ENCODE measurements at regions not wholly inside any gene's neighbourhood (a gene's known extent, or its start where the extent isn't known, plus 50 kb on each side); places are given as distances from the start of the nearest gene placed in this dataset.

- H3K4me3 ChIP-seq (ENCODE audit: low read length): no peak overlapping the region
- no peak overlapping the region for H2AFZ ChIP-seq (ENCODE audit: low read depth, low read length)
- no peaks in the 10 kb centered on the region for H3K4me1 ChIP-seq (ENCODE audit: insufficient read depth, low read length)
- H3K27me3 ChIP-seq (ENCODE audit: insufficient read depth, low read length): no peaks in the 10 kb centered on the region
- no peaks in the 10 kb centered on the region for H3K9me3 ChIP-seq (ENCODE audit: low read length)
- H3K36me3 ChIP-seq (ENCODE audit: insufficient read depth, low read length): no peaks in the 10 kb centered on the region
These were observed 151.3 kb downstream of the BACH1 start for GRCh38 chr21:29450058-29450457.

GRCh38 chr21:29453511-29453910 is 154.8 kb downstream of the BACH1 start:
- Histone ChIP-seq H3K4me3 (ENCODE audit: low read length) (no peak overlapping the region), H3K27me3 (ENCODE audit: insufficient read depth, low read length) (no peaks in the 10 kb centered on the region), H3K4me1 (ENCODE audit: insufficient read depth, low read length) (no peaks in the 10 kb centered on the region), H3K9me3 (ENCODE audit: low read length) (no peaks in the 10 kb centered on the region), H2AFZ (ENCODE audit: low read depth, low read length) (no peak overlapping the region), H3K36me3 (ENCODE audit: insufficient read depth, low read length) (no peaks in the 10 kb centered on the region)

- H3K4me3 ChIP-seq (ENCODE audit: low read length): no peak overlapping the region
- H2AFZ ChIP-seq (ENCODE audit: low read depth, low read length): no peak overlapping the region
- H3K9me3 ChIP-seq (ENCODE audit: low read length): no peaks in the 10 kb centered on the region
- H3K4me1 ChIP-seq (ENCODE audit: insufficient read depth, low read length): no peaks in the 10 kb centered on the region
- no peaks in the 10 kb centered on the region for H3K36me3 ChIP-seq (ENCODE audit: insufficient read depth, low read length)
- H3K27me3 ChIP-seq (ENCODE audit: insufficient read depth, low read length): no peaks in the 10 kb centered on the region
These were observed 155.5 kb downstream of the BACH1 start for GRCh38 chr21:29454179-29454578.

GRCh38 chr21:29462479-29462878 is 163.8 kb downstream of the BACH1 start:
- Histone ChIP-seq H3K9me3 (ENCODE audit: low read length) (peaks cover 4% of the 10 kb centered on the region), H2AFZ (ENCODE audit: low read depth, low read length) (no peak overlapping the region)

DNA sequence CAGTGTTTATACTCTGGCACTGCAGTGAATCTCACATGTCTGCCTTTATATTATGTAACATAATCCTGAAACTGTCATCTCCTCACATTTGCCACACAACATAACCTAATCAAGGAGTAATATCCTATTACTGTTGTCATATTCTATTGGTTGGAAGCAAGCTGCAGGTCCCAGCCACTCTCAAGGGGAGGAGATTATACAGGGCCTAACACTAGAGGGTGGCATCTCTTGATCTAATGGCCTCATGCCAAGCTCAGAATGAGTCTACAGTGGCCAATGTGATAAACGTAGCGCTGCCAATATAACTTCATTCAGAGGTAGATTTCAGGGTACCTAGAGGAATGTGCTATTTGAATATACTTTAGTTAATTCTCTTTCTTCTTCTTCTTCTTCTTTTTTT is 166.8 kb downstream of the BACH1 start:
- Histone ChIP-seq H3K4me3 (ENCODE audit: low read length) (no peak overlapping the region), H3K4me1 (ENCODE audit: insufficient read depth, low read length) (no peaks in the 10 kb centered on the region), H3K36me3 (ENCODE audit: insufficient read depth, low read length) (no peaks in the 10 kb centered on the region), H2AFZ (ENCODE audit: low read depth, low read length) (no peak overlapping the region), H3K9me3 (ENCODE audit: low read length) (peaks cover 4% of the 10 kb centered on the region), H3K27me3 (ENCODE audit: insufficient read depth, low read length) (no peaks in the 10 kb centered on the region)

More at GRCh38 chr21:29462479-29462878, 163.8 kb downstream of the BACH1 start:
- no peaks in the 10 kb centered on the region for H3K27me3 ChIP-seq (ENCODE audit: insufficient read depth, low read length)
- no peaks in the 10 kb centered on the region for H3K4me1 ChIP-seq (ENCODE audit: insufficient read depth, low read length)
- H3K4me3 ChIP-seq (ENCODE audit: low read length): no peak overlapping the region
- no peaks in the 10 kb centered on the region for H3K36me3 ChIP-seq (ENCODE audit: insufficient read depth, low read length)

- Histone ChIP-seq H3K4me1 (ENCODE audit: insufficient read depth, low read length) (no peaks in the 10 kb centered on the region), H3K9me3 (ENCODE audit: low read length) (peaks cover 4% of the 10 kb centered on the region), H3K36me3 (ENCODE audit: insufficient read depth, low read length) (no peaks in the 10 kb centered on the region), H2AFZ (ENCODE audit: low read depth, low read length) (no peak overlapping the region), H3K27me3 (ENCODE audit: insufficient read depth, low read length) (no peaks in the 10 kb centered on the region), H3K4me3 (ENCODE audit: low read length) (no peak overlapping the region)
These were observed 167.8 kb downstream of the BACH1 start for GRCh38 chr21:29466532-29466931.

- no peaks in the 10 kb centered on the region for H3K9me3 ChIP-seq (ENCODE audit: low read length)
- H3K4me3 ChIP-seq (ENCODE audit: low read length): no peak overlapping the region
- no peaks in the 10 kb centered on the region for H3K36me3 ChIP-seq (ENCODE audit: insufficient read depth, low read length)
- H3K27me3 ChIP-seq (ENCODE audit: insufficient read depth, low read length): no peaks in the 10 kb centered on the region
- no peak overlapping the region for H2AFZ ChIP-seq (ENCODE audit: low read depth, low read length)
- H3K4me1 ChIP-seq (ENCODE audit: insufficient read depth, low read length): no peaks in the 10 kb centered on the region
These were observed 171.7 kb downstream of the BACH1 start for GRCh38 chr21:29470397-29470796.

- H3K4me1 ChIP-seq (ENCODE audit: insufficient read depth, low read length): peaks cover 12% of the 10 kb centered on the region
- no peak overlapping the region for H2AFZ ChIP-seq (ENCODE audit: low read depth, low read length)
- H3K27me3 ChIP-seq (ENCODE audit: insufficient read depth, low read length): no peaks in the 10 kb centered on the region
- no peak overlapping the region for H3K4me3 ChIP-seq (ENCODE audit: low read length)
- no peaks in the 10 kb centered on the region for H3K9me3 ChIP-seq (ENCODE audit: low read length)
- H3K36me3 ChIP-seq (ENCODE audit: insufficient read depth, low read length): no peaks in the 10 kb centered on the region
These were observed 175.1 kb downstream of the BACH1 start for GRCh38 chr21:29473808-29474207.

GRCh38 chr21:29475329-29475728 is 176.6 kb downstream of the BACH1 start:
- H3K36me3 ChIP-seq (ENCODE audit: insufficient read depth, low read length): no peaks in the 10 kb centered on the region
- no peaks in the 10 kb centered on the region for H3K27me3 ChIP-seq (ENCODE audit: insufficient read depth, low read length)
- H3K4me1 ChIP-seq (ENCODE audit: insufficient read depth, low read length): peaks cover 13% of the 10 kb centered on the region
- no peaks in the 10 kb centered on the region for H3K9me3 ChIP-seq (ENCODE audit: low read length)
- no peak overlapping the region for H2AFZ ChIP-seq (ENCODE audit: low read depth, low read length)
- no peak overlapping the region for H3K4me3 ChIP-seq (ENCODE audit: low read length)

- Histone ChIP-seq H3K4me1 (ENCODE audit: insufficient read depth, low read length) (peaks cover 13% of the 10 kb centered on the region), H3K4me3 (ENCODE audit: low read length) (no peak overlapping the region), H2AFZ (ENCODE audit: low read depth, low read length) (no peak overlapping the region), H3K36me3 (ENCODE audit: insufficient read depth, low read length) (no peaks in the 10 kb centered on the region), H3K27me3 (ENCODE audit: insufficient read depth, low read length) (no peaks in the 10 kb centered on the region), H3K9me3 (ENCODE audit: low read length) (no peaks in the 10 kb centered on the region)
These were observed 178.6 kb downstream of the BACH1 start for GRCh38 chr21:29477347-29477746.

- Histone ChIP-seq H3K4me1 (ENCODE audit: insufficient read depth, low read length) (peaks cover 13% of the 10 kb centered on the region), H3K9me3 (ENCODE audit: low read length) (no peaks in the 10 kb centered on the region), H2AFZ (ENCODE audit: low read depth, low read length) (no peak overlapping the region), H3K27me3 (ENCODE audit: insufficient read depth, low read length) (no peaks in the 10 kb centered on the region), H3K36me3 (ENCODE audit: insufficient read depth, low read length) (no peaks in the 10 kb centered on the region), H3K4me3 (ENCODE audit: low read length) (no peak overlapping the region)
These were observed 179.2 kb downstream of the BACH1 start for GRCh38 chr21:29477941-29478340.

DNA sequence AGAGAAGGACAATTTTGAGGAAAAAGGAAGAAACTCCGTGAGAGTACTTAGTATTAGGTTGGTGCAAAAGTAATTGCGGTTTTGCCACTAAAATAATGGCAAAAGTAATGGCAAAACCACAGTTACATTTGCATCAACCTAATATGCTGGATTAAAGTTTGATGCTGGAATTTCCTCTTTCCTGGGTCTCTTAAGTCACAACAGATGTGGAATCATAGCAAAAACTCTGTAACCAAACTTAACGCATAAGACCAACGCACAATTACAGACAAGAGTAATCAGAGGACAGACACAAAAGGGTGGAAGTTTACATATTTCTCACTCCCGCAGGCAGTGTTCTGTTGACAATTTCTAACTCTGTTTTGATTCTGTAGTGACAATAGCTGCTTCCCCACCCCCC is 182.4 kb downstream of the BACH1 start:
- H3K4me3 ChIP-seq (ENCODE audit: low read length): no peak overlapping the region
- H2AFZ ChIP-seq (ENCODE audit: low read depth, low read length): no peak overlapping the region
- peaks cover 16% of the 10 kb centered on the region for H3K4me1 ChIP-seq (ENCODE audit: insufficient read depth, low read length)
- no peaks in the 10 kb centered on the region for H3K36me3 ChIP-seq (ENCODE audit: insufficient read depth, low read length)
- no peaks in the 10 kb centered on the region for H3K9me3 ChIP-seq (ENCODE audit: low read length)
- no peaks in the 10 kb centered on the region for H3K27me3 ChIP-seq (ENCODE audit: insufficient read depth, low read length)

GRCh38 chr21:29481641-29482040 is 182.9 kb downstream of the BACH1 start:
- no peaks in the 10 kb centered on the region for H3K36me3 ChIP-seq (ENCODE audit: insufficient read depth, low read length)
- no peak overlapping the region for H2AFZ ChIP-seq (ENCODE audit: low read depth, low read length)
- peaks cover 20% of the 10 kb centered on the region for H3K4me1 ChIP-seq (ENCODE audit: insufficient read depth, low read length)

DNA sequence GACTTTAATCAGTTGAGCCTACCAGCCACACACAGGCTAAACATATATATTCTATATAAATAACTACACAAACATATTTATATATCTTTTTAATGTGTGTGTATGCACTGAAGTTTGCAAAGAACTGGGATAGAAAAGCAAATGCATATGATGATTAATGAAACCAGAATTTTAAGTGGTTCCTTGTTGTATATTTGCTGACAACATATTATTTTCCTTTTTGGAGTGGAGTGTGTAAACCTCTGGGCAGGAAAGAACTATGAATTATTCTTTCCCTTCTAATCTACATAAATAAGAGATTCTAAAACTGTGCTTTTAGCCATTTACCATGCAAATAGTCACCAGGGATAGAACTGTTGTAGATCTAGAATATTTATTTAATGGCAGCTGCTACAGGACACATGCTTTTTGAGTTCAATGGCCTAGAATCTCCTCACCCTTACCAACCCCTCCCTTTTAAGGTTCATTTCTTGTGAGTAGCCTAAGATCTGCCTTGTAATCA is 187.6 kb downstream of the BACH1 start:
- no peaks in the 10 kb centered on the region for H3K36me3 ChIP-seq (ENCODE audit: insufficient read depth, low read length)
- H3K9me3 ChIP-seq (ENCODE audit: low read length): no peaks in the 10 kb centered on the region
- H3K4me1 ChIP-seq (ENCODE audit: insufficient read depth, low read length): peaks cover 35% of the 10 kb centered on the region
- H3K27me3 ChIP-seq (ENCODE audit: insufficient read depth, low read length): no peaks in the 10 kb centered on the region
- no peak overlapping the region for H3K4me3 ChIP-seq (ENCODE audit: low read length)
- H2AFZ ChIP-seq (ENCODE audit: low read depth, low read length): no peak overlapping the region

More at GRCh38 chr21:29481641-29482040, 182.9 kb downstream of the BACH1 start:
- H3K27me3 ChIP-seq (ENCODE audit: insufficient read depth, low read length): no peaks in the 10 kb centered on the region
- H3K9me3 ChIP-seq (ENCODE audit: low read length): no peaks in the 10 kb centered on the region
- H3K4me3 ChIP-seq (ENCODE audit: low read length): no peak overlapping the region

Data from neuron (in vitro differentiated cells).